IPS-NIHi11 (cell line): ENCODE measurements at regions not wholly inside any gene's neighbourhood (a gene's known extent, or its start where the extent isn't known, plus 50 kb on each side); places are given as distances from the start of the nearest gene placed in this dataset.
"Not testable (repeated sequence)": the region's sequence is repeated elsewhere in the genome, so short reads cannot be mapped to it uniquely, and the experiment has no call there.

ENCODE experiments used
- DNase-seq: peaks from one replicate; pipeline ENCODE4 v3.0.0; 2012; ENCODE audit warnings: mixed read lengths, low spot score

DNA sequence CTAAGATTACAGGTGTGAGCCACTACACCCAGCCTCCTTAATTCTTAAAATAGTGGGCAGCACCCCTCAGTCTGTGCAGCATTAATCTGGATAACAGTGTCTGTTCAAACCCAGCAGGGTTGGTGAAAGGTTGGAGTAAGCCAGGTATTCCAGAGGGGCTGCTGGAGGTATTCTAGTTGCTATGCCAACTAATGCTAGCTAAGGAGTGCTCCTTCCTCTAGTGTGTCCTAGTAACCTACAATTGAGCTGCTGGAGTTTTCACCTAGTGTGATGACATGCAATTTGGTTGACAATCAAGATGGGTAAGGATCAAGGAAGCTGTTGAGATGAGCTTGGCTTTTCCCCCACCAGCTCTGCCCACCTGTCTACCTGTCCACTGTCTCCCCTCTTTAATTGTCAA, 100.2 kb upstream of the IPO9 start:
- DNase-seq: peak; percentile 43

DNA sequence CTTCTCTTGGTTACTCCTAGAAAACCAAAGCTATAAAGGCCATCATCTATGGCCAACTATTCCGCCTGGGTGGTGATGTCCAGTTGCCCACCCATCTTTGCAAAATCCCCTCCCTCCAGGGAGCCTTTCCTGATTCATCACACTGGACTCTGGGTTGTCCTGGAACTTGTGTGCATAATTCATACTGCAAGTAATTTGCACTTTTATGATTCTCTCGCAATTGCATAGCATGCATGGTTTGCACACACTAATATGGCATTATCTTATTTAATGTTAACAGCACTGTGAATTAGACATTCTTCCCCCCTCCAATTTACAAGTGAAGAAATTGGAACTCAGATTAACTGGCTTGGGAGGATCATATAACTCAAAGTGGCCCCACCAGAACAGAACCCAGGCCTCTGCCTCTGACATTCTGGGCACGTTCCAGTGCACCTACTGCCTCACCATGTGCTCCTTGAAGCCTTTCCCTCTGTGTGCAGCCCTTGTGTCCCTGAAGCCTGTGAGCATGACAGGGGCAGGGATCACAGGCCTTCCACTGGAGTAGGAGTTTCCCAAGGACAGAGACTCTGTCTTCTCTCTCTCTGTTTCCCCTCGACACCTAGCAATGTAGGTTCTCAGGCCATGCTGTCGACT, 98.9 kb upstream of the IPO9 start:
- DNase-seq: no peak

DNA sequence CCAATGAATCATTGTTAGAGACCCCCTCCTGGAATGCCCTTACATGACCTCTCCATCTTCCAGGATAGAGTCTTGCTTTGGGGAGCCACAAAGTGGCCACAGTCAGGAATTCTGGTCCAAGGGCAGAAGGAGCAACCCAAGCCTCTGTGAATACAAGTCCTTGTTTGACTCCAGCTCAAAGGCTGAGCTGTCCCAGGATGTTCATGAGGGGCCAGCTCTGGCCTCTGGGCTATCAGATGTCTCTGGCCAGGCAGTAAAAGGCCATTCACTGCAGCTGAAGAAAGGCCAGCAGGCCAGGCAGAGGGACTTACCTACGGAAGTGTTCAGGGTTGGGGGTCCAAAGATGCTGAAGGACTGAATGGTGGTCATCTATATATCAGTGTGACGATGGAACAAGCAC, 98.3 kb upstream of the IPO9 start:
- no peak for DNase-seq

DNA sequence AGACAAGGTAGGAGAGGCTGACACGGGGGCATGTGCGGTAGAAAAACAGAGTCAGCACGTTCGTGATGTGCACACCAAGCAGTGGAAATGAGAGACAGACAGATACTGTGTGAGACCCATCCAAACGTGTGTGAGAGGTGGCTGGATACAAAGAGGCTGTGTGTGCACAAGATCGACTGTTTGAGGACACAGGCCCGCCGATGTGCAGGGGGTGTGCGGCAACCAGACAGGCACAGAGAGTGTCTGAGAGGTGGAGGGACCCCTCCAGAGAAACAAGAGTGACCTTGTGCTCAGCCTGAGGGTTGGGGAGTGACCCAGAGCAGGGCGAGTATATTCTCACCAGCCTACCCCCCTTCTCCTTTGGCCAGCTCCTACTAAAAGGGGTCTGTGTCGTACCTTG, 97.8 kb upstream of the IPO9 start:
- DNase-seq: no peak

DNA sequence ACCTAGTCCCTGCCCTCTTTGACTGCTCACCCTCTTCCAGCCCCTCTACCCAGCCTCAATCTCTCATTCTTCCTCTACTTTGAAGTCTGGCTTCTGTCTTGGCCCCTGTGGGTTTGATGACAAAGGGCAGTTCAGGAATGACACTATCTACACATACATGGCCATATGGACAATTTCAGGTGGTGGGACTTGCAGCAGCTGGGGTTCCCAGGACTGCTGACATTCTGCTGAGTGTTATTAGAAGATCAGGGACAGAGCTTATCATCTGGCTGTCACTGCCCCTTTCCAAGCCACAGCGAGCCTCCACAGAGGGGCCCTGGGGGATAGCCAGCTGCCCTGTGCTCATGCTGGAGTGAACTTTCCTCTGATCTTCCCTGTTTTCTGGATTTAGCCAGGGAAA, 97.4 kb upstream of the IPO9 start:
- no peak for DNase-seq

DNA sequence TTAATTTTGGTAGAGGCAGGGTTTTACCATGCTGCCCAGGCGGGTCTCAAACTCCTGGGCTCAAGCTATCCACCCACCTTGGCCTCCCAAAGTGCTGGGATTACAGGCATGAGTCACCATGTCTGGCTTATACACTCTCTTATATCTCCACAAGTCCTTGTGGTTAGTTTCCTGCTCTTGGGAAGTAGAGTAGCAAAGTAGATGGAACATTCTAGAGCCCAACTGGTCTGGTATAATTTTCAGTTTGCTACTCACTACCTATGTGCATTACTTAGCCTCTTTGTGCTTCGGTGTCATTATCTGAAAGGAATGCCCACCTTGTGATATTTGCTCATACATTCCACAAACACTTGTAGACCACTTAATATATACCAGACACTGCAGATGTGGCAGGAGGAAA, 96.6 kb upstream of the IPO9 start:
- no peak for DNase-seq

DNA sequence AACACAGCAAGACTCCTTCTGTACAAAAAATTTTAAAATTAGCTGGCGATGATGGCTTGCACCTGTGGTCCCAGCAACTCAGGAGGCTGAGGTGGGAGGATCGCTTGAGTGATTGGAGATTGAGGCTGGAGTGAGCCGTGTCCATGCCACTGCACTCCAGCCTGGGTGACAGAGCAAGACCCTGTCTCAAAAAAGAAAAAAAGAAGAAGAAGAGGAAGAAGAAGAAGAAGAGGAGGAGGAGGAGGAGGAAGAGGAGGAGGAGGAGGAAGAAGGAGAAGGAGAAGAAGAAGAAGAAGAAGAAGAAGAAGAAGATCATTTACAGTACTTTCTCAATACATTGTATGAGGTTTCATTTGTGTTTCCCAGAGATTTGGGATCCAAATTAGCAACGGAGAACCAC, 94.7 kb upstream of the IPO9 start:
- not testable (repeated sequence) for DNase-seq

DNA sequence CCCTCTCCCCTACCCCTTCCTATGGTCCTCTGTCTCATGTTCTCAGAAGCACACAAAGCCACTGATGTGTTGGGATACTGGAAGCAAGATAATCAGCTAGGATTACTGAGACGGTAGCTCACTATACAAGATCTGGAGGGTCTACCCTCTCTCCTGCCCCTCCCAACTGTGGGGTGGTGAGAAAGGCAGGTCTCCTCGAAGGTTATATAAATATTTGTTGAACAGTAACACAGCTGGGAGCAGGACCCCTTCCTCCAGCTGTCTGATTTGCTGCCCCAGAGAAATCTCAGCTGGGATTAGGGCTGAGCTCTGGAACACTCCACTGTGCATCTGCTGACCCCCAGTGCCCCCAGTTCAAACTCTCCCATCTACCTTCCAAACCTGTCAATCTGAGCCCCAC, 94.2 kb upstream of the IPO9 start:
- no peak for DNase-seq

DNA sequence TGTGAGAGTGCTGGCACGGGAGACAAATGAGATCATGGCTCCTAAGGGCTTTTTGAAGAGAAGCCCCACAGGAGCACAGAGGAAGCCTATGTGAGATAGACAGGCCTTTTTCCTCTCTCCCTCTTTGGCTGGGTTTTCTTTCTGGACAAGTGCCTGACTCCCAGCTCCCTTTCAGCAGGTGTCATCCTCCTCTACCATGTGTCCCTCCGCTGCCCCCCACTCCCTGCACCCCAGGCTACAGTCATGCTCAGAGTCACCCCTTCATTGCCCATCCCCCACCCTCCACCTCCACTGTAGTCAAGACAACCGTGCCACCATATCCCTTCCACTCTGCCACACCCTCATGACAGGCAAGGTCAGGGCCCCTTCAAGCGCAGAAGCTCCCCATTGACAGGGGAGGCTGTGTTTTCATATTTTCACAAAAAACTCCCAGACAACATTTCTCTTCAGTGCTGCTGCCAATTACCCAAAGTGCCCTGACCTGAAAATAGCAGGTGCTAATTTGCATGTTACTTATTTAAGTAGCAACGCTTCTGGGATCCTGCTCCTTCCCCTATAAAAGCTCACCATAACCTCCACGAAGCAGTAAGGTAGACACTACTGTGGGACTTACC, 92.1 kb upstream of the IPO9 start:
- DNase-seq: no peak

DNA sequence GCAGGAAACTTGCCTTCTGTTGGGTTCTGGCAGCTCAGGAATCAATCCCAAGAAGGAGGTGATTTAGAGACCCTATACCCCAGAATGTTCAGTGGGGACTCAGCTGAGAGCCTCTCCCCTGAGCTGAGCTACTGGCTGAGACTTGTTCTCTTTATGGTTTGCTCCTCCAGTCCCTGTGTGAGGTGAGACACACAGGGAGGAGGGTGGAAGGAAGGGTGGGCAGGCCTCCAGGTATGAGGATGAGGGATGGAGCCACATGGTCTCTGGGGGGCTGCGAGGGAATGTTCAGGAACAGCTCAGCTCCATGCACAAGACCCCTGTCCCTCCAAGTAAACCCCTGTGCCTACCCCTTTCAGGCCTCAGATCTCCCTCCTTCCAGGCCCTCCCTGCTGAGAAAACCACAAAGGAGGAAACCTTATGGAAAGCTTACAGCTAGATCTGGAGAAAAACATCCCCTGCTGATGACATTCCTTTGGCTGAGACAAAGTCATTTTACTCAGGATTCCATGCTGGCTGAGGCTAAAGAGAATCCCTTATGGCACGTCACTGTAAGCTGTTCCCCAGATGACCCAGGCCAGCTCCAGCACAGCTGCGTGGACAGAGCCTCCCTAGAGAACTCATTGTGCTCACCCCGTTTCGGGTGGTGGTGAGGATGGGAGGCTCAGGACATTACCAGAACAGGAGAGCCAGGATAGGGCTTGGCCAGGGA, 91.5 kb upstream of the IPO9 start:
- DNase-seq: peak; percentile 63

DNA sequence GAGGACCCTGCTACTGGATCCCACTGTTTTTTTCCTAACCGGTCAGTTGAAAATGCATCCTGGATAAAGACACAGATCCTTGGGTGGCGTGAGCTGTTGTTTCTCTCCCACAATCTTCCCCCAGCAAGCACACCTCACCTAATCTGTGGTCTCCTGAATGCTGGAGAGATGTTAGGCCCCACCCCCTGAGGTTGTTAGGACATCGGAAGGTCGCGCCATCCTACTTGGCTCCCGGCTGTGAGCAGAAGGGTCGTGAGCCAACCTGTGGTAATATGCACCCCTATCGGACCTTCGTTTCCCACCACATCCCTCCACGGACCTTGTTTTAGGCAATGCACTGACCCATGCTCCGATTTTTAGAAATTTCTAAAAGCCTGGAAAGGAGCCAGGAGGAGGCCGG, 89.9 kb upstream of the IPO9 start:
- DNase-seq: no peak

DNA sequence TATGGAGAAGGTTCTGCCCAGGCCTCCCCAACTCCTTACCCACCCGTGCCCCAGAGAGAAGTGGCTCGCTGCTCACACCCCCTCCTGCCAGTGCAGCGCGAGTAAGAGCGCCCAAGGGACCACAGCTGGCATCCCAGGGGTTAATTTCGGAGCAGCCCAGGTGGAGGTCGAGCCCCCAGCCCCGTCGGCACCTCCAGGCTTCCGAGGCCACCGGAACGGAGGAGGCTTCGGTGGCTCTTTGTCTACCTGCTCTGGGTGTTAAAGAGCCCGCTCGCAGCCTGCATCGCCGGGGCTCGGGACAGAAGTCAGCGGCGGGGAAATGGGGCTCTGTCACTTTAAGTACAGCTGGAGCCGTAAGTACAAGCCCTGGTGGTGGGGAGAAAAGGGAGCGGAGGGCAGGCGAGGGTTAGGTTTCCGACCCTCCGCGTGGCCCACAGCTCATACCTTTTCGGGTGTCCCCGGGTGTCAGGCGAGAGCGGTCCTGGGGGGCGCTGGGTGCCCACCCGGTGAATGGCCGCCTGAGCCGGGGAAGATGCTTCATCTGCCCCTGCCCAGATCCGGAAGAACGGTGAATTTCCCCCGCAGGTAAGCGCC, 89.4 kb upstream of the IPO9 start:
- peak; percentile 86 for DNase-seq

DNA sequence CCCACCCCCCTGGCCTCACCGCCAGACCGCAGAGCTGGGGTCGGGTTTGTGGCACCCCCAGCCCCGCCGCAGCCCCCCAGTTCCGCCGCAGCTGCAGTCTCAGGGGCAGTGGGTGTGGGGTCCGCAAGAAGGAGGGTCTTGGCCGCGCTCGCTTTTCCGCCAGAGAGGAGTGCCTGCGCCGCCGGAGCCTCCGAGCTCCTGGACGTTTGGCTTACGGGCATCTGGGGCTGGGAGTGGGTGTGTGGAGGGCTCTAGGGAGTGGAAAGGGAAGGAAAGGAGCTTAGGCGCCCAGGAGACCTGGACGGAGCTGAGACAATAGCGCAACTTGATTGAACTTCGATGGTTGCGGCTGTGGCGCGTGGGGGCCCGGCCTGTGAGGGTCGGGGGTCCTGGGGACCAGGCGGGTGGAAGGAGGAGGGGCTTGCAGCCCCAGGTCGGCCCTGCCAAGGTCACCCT, 88.8 kb upstream of the IPO9 start:
- DNase-seq: peak; percentile 58

DNA sequence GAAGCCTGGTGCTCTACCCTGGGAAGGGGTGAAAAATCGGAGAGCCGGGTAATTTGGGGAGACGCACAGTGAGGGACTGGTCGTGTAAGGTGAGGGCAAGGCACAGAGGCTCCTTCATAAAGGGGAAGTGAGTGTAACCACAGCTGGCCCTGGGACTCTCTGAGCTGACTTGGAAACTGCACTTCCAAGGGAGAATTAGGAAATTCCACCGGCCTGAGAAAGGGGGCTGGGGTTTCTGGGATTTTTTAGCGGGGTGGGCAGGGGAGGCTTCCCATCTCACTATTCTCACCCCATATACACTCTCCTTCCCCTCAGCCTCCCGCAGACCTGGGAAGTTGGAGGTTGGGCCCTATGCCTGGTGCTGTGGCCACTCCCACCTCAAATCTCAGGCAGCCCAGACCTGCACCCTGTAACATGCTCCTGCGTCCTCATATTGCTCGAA, 88.3 kb upstream of the IPO9 start:
- peak; percentile 30 for DNase-seq

DNA sequence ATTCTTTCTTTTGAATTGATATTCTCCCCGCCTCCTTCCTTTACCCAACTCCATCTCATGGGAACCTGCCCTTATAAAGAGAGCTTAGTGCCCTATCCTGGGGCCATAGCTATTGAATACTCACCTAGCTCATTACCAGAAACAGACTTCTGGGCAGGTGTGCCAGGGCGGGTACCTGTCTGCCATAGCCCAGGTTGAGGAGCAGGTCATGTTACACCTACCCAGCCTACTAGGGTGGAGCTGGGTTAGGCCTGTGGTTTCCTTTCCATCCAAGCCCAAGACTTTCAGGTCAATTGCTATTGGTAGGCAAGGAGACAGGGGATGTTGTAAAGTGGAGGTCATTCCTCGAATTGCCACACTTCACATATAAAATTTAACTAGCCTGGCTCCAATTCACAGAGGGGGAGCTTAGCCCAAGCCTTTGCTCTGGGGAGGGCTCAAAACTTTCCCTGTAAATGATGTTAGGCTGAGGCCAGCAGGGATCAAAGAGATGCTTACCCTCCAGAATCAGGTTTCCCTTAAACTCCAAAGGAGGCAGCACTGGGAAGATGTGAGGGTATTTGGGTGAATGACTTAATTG, 87.1 kb upstream of the IPO9 start:
- DNase-seq: no peak

DNA sequence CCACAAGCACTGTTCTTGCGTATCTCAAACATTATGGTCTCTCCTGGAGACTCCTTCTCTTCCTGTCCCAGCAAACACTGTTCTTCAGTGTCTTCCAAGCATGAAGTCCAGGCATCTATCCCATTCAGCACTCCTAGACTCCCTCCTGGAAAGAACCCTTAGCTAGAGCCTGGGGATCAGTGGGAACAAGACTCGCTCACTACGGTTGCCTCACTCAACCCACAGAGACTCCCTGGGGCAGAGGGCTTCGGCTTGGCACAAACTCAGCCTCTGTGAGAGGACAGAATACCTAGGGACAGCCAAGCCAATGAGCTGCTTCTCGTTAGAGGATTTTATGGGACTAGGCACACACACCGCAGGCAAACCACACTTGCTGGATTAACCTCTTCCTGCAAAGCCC, 86.5 kb upstream of the IPO9 start:
- DNase-seq: no peak

DNA sequence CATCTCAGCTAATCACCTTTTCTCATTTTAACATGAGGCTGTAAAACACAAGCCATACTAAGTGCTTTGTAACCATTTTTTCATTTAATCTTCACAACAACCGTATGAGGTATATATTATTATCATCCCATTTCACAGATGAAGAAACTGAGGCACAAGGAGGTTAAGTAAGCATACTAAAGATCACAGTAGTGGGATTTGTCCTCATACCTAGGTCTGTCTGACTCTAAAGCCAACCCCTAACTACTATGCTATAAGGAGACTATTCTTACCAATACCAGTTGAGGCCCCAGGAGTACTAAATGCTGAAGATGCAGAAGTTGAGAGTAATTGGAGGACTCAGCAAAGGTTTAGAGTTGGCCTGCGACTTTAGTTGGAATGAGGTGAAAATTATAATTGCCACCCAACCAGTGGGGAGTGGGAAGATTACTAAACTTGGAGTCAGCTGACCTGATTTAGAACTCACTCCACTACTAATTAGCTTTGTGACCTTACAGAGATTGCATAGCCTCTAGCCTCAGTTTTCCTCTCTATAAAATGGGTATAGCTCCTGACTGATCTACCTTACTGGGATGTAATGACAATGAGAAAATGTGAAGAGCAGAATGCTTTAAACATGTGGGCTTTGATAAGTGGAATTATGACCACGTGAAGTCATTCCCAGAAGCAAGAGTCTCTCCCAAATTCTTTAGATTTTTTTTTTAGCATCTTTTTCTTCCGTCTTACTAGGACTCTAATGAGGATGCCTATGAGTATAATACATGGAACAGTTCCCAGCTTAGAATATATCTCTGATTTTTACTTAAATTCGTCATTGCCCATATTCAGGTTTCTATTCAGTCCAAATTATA, 85.8 kb upstream of the IPO9 start:
- DNase-seq: no peak

DNA sequence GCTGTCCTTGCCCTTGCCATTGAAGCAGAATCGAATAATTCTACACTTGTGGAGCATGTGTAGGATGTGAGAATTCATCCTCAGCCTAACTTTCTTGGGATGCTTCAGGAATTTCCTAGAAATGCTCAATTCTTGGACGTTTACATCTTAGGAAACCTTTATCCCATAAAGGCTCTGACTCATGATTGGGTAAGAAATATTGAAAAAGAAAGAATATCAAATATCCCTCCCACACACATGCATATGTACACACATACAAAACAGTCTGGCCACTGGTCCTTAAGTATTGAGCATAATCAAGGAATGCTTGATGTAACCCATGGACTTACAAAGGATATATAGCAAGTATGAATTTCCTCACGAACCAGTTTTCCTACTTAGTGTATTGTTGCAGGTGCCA, 83.9 kb upstream of the IPO9 start:
- no peak for DNase-seq

DNA sequence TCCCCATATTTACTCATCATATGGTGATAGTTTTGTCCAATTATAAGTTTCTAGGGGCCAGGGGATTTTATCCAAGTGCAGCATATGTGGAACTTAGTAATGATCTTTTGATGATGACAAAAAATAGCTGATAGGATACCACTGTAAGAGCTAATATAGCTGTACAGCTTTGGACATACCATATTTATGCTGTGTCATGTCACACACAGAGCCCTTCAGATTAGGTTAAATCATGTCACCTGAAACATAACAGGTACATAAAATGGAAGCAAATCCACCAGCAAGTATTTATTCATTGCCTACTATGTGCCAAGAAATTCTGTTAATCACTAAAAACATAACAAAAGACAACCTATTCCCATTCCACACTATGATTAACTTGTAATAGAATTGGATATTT, 82.8 kb upstream of the IPO9 start:
- no peak for DNase-seq

DNA sequence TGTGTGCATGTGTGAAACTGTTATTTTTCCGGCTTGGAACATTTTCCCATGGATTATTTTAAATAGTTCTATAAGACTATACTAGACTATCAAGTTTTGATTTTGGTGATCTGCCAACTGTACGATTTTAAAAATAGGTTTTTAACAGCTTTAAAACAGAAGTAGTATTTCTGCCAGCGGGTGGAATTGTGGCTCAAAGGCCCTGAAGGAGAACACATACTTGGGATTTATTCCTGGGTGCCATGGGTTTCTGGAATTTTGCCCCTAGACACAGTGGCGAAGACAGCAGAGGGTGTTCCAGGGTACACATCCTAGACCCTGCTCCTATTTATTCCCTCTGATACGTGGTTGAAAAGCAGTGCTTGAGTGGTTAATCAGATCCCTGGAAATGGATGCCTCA, 81.7 kb upstream of the IPO9 start:
- DNase-seq: no peak

DNA sequence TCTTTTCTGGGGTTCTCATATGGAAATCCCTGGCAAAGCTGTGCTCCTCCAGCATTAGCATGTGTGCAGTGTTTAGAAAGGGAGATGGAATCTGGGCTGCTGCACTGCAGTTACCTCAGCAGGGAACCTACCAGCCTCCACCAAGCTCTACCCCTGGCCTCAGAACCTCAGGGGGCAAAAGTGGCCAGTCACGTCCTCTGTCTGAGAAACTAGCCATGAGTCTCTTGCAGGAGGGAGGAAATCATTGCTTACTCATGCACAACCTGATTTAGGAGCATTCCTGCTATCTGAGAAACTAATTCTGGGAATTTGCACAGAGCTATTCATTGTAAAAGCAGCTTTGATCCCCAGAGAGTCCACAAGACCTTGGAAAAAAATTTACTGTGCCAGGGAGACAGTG, 80.6 kb upstream of the IPO9 start:
- DNase-seq: peak; percentile 16
